Testis (tissue), 2 donors: ENCODE measurements at regions not wholly inside any gene's neighbourhood (a gene's known extent, or its start where the extent isn't known, plus 50 kb on each side); places are given as distances from the start of the nearest gene placed in this dataset.

Source experiments
- DNase-seq: peaks from one replicate; pipeline ENCODE4 v3.0.0-alpha.2; 2019
- H3K27ac ChIP-seq, 2 donors: fragments of 200-600 bp; sonication (generic); one replicate each; pipeline ENCODE4 v1.5.1; 2019
- H3K27me3 ChIP-seq: fragments of 200-600 bp; sonication (generic); one replicate; pipeline ENCODE4 v1.5.1; 2019
- H3K36me3 ChIP-seq: fragments of 200-600 bp; sonication (generic); one replicate; pipeline ENCODE4 v1.5.1; 2017; ENCODE audit warnings: low read depth; ENCODE audit errors: missing control alignments
- H3K4me1 ChIP-seq: fragments of 200-600 bp; sonication (generic); one replicate; pipeline ENCODE4 v1.5.1; 2019
- H3K4me3 ChIP-seq, 2 donors: fragments of 200-600 bp; sonication (generic); one replicate each; pipeline ENCODE4 v1.5.1; 2017 to 2019
- H3K9me3 ChIP-seq: fragments of 200-600 bp; sonication (generic); one replicate; pipeline ENCODE4 v1.5.1; 2017
- CTCF ChIP-seq, 3 experiments: fragments of 450-650 bp in 2 of 3; fragments of 200-600 bp in 1 of 3; sonication (generic) in 1 of 3; IDR thresholded peaks; one replicate each; pipeline ENCODE4 v1.5.1; 2016 to 2019; ENCODE audit warnings: antibody characterized with exemption in 3 of 3, mild to moderate bottlenecking in 2 of 3, moderate library complexity in 1 of 3
- POLR2A ChIP-seq: fragments of 450-650 bp; IDR thresholded peaks from one replicate; pipeline ENCODE4 v1.6.1; 2017; ENCODE audit warnings: antibody characterized with exemption, mild to moderate bottlenecking, moderate library complexity
- WGBS, 2 donors: methylation state at CpG; one replicate each; pipeline ENCODE4 v1.1.5; 2018; 5-methylcytosine and 5-hydroxymethylcytosine counted together
- intact Hi-C: fragments of 100-400 bp; cut with DNase I; formaldehyde crosslinking; loops from one replicate; pipeline ENCODE4 v1.15.1; 2023; ENCODE audit warnings: low total_unique reads

DNA sequence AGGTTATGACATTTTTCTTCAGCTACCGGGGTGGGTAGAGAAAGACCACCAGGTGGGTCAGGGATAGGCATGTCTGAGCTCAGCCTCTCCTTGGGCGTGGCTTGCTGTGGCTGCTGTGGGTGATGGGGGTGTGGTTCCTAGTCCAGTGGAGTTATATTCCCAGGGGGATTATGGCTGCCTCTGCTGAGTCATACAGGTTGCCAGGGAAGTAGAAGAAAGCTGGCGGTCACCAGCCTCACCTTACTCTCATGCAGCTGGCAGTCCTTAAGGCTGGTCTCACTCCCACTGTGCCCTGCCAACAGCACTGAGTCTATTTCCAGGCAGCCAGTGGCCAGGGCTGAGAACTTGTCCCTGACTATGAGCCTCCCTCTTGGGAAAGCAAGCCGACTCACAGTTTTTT, 130.0 kb downstream of the SCP2D1 start:
- Histone ChIP-seq H3K4me1 (no peaks in the 10 kb centered on the region), H3K36me3 (no peaks in the 10 kb centered on the region), H3K27me3 (no peaks in the 10 kb centered on the region), H3K27ac (no peak overlapping the region), H3K9me3 (no peaks in the 10 kb centered on the region), H3K4me3 (no peak overlapping the region)
- TF ChIP-seq POLR2A (no peak), CTCF (IDR thresholded peaks at IDR 0.05) (no peak)
- WGBS, 2 donors, result 76 to 80% methylated on average over 4 of the region's 4 CpGs
- intact Hi-C loops, result no loop called here
- DNase-seq, result no peak

DNA sequence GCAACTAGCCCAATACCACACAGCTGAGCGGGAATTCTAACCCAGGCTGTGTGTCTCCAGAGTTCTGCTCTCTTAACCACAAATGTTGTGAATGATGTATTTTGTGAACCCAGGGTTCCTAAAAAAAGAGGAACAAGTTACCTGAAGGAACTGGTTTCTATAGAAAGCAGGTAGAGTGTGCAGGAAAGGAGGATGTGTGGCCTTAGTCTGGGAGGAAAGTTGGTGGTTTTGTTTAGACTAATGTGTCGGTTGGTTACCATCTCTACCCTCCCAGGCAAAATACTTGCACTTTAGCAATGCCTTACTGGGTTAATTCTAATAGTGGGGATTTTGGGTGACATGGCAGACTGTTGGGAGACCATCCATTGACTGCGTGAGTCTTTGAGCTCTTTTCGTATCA, 143.3 kb downstream of the SCP2D1 start:
- no peak overlapping the region for H3K4me3 ChIP-seq
- no peaks in the 10 kb centered on the region for H3K27me3 ChIP-seq
- H3K4me1 ChIP-seq, result no peaks in the 10 kb centered on the region
- H3K36me3 ChIP-seq, result no peaks in the 10 kb centered on the region
- DNase-seq, result no peak
- WGBS, 2 donors, result 95 to 96% methylated on average over 4 of the region's 4 CpGs
- intact Hi-C loops, result no loop called here
- no peaks in the 10 kb centered on the region for H3K9me3 ChIP-seq
- no peak overlapping the region for H3K27ac ChIP-seq
- TF ChIP-seq POLR2A, result no peak
- no peak for TF ChIP-seq CTCF (IDR thresholded peaks at IDR 0.05)

GRCh38 chr20:18957328-18957727, 143.7 kb downstream of the SCP2D1 start:
- H3K4me3 ChIP-seq, result no peak overlapping the region
- H3K36me3 ChIP-seq, result no peaks in the 10 kb centered on the region
- H3K27me3 ChIP-seq, result no peaks in the 10 kb centered on the region
- 89 to 90% methylated on average over 2 of the region's 2 CpGs for WGBS, 2 donors
- DNase-seq, result no peak
- no peaks in the 10 kb centered on the region for H3K9me3 ChIP-seq
- no peak for TF ChIP-seq POLR2A
- TF ChIP-seq CTCF (IDR thresholded peaks at IDR 0.05), result no peak
- no peaks in the 10 kb centered on the region for H3K4me1 ChIP-seq
- intact Hi-C loops, result no loop called here
- no peak overlapping the region for H3K27ac ChIP-seq

DNA sequence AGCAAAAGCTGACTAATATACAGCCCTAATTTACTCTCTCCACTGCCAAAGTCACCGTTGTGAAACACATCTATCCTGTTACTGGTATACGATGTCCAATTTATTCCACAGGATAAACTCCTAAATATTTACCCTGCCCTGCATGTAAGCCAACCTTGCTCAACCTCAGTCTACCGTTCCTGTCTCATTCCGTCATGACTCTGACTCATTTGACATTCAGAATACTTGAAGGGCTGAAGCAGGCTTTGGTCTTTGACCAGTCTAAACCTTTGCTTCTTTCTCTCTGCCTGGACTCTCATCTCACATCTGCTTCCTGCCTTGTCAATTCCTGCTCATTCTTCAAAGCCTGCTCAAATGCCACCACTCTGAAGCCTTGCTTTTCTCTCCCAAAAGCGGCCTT, 157.5 kb downstream of the SCP2D1 start:
- TF ChIP-seq CTCF (IDR thresholded peaks at IDR 0.05), result no peak
- no peak for TF ChIP-seq POLR2A
- intact Hi-C loops, result no loop called here
- no peaks in the 10 kb centered on the region for H3K27me3 ChIP-seq
- H3K36me3 ChIP-seq, result no peaks in the 10 kb centered on the region
- H3K4me1 ChIP-seq, result peaks cover 8% of the 10 kb centered on the region
- no peak for DNase-seq
- no peaks in the 10 kb centered on the region for H3K9me3 ChIP-seq
- 96 to 100% methylated on average over 5 of the region's 5 CpGs for WGBS, 2 donors
- no peak overlapping the region for H3K4me3 ChIP-seq
- H3K27ac ChIP-seq, result no peak overlapping the region

DNA sequence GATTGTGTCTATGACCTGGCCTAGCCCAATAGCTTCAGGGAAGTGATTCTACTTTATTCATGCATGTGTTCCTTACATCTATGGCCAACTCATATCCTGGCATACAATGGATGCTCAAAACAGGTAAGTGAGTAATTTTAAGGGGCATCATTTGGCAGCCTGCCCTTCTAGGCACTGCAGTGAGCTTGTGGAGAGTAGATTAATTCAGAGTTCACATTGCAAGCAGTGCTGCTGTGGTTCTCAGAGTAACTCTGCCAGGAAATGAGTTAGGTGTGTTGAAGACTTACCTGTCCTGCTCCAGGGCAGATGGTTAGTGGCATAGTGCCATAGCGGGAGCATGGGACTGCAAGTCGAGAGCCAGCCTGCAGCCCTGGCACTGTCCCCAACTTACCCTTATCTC, 158.0 kb downstream of the SCP2D1 start:
- Histone ChIP-seq H3K27ac (no peak overlapping the region), H3K4me3 (no peak overlapping the region), H3K9me3 (no peaks in the 10 kb centered on the region), H3K36me3 (no peaks in the 10 kb centered on the region), H3K27me3 (no peaks in the 10 kb centered on the region), H3K4me1 (peaks cover 8% of the 10 kb centered on the region)
- TF ChIP-seq CTCF (IDR thresholded peaks at IDR 0.05), result no peak
- TF ChIP-seq POLR2A, result no peak
- intact Hi-C loops, result no loop called here
- 65 to 75% methylated on average over 2 of the region's 2 CpGs for WGBS, 2 donors
- DNase-seq, result no peak
